Stromal cell of bone marrow (primary cell): ENCODE measurements at regions not wholly inside any gene's neighbourhood (a gene's known extent, or its start where the extent isn't known, plus 50 kb on each side); places are given as distances from the start of the nearest gene placed in this dataset.

Source experiments
- DNase-seq: peaks from one replicate; pipeline ENCODE4 v3.0.0-alpha.2; 2012; ENCODE audit warnings: low read depth

DNA sequence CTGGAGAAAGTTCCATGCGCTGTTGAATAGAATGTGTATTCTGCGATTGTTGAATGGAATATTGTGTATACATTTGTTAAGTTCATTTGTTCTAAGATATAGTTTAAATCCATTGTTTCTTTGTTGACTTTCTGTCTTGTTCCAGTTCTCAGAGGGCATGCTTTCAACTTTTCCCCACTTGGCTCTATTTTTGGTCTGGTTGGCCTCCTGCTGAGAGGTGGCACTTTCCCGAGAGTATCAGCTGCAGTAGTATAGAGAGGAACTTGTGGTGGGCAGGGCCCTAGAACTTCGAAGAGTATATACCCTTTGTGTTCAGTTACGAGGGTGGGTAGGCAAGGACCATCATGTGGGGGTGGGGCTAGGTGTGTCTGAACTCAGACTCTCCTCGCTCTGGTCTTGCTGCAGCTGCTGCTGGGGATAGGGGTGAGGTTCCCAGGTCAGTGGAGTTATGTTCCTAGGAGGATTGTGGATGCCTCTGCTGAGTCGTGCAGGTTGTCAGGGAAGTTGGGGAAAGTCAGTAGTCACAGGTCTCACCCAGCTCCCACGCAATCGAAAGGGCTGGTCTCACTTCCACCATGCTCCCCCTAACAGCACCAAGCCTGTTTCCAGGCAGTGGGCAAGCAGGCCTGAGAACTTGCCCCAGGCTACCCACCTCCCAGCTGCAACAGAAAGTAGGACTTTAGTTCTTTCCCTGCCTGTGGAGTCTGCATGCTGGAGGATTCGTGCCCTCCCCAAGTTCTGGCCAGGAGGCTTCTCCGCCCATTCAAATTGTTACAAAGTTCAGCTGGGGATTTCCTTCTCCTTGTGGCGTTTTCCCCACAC is 118.9 kb upstream of the SSTR4 start:
- DNase-seq, result no peak

GRCh38 chr20:22918286-22918983 is 116.7 kb upstream of the SSTR4 start:
- no peak for DNase-seq

GRCh38 chr20:22920898-22921297 is 114.2 kb upstream of the SSTR4 start:
- DNase-seq, result no peak

GRCh38 chr20:22921595-22922421 is 113.3 kb upstream of the SSTR4 start:
- DNase-seq, result peak; percentile 49

GRCh38 chr20:22922987-22923386 is 112.1 kb upstream of the SSTR4 start:
- DNase-seq, result no peak

- DNase-seq, result no peak
Observed at GRCh38 chr20:22924046-22924737, 110.9 kb upstream of the SSTR4 start.

DNA sequence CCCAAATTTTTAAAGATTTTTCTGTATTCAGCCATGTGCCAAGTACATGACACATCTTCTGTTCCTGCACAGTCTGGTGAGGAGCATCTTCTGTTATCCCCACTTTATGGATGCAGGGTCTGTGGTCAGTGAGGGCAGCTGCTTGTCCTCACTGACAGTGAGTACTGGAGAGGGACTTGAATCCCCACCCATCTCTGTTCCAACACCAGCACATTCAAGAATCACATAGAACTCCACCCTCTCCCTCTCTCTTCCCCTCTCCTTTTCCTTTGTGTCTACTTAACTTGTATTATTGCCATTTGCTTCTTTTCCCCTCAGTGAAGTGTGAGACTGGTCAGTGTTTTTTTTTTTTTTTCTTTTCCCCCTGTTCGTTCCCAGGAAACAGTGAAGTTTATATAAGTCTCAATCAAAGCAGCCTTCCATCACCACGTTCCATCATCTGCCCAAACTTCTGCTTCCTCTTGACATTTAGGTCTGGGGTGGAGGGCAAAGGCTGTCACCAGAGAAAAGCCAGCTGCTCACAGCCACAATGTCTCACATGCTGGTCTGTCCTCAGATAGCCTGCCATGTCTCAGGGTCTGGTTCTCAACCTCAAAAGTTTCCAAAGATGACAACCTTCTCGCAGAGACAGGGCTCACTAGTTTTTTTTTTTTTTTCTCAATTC is 110.0 kb upstream of the SSTR4 start:
- no peak for DNase-seq

DNA sequence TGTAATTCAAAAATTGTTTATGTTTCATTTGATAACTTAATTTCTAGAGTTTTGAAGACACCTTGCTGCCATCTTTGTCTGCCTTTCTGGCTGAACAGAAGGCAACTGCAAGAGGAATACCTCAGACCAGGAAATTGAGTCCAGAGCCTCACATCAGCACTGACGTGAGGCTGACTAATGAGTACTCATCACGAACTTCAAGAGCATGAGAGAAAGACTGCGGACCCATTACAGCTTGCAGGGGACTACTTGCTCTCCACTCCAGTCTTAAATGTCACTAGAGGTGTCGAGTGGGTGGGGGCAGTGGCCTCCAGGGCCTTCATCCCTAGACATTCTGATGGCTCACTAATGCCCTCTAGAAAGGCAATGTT is 109.5 kb upstream of the SSTR4 start:
- no peak for DNase-seq

DNA sequence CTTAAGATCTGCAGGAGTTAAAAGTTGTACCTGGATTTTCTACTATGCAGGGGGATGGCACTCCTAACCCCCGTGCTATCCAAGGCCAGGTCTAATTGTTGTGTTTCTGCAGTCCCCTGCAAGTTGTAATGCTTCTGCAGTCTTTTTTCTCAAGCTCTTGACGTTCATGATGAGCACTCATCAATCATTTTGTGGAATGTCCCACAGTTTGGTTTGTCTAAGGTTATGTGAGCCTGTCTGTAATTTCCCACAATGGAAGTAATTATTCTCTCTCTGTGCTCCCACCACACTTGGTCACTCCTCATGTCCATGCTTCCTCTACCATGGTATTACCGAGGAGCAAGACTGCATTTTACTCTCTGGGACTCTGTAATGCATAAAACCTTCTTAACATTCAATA is 107.6 kb upstream of the SSTR4 start:
- no peak for DNase-seq

DNA sequence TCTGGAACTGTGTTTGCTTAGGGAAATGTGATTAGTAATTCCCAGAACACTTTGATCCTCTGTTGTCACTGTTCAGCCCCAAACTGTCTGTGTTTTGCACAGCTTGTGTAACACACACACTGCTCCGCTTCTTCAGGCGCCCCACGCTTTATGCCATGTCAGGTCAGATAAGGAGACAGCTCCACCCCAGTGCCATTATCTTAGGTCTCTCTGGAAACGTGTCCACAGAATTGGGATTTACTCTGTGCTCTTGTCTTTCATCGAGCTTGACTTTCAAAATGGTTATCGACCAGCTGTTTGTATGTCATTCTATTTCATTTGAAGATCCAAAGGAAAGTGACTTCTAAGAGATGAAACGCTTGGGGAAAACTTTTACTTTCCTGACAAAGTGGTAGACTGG is 106.4 kb upstream of the SSTR4 start:
- no peak for DNase-seq

GRCh38 chr20:22929661-22930060 is 105.5 kb upstream of the SSTR4 start:
- no peak for DNase-seq

GRCh38 chr20:22931653-22932608 is 103.2 kb upstream of the SSTR4 start:
- no peak for DNase-seq

DNA sequence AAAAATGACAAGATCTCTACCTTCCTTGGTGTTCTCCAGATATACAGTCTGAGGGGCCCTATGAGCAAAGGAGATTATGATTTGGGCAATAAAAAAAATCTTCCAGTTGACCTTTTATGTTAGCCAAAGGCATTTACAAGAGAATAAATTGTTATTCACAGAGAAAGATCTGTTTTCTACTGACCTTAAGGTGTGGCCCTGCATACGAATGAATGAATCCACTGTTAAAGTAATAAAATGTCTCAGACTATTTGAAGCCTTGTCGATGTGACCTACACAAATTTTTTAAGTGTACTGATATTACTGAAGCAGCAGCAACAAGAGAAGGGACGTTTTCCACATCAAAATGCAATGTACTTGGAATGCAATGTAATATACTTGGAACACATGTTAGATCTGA is 95.9 kb upstream of the SSTR4 start:
- DNase-seq, result no peak

DNA sequence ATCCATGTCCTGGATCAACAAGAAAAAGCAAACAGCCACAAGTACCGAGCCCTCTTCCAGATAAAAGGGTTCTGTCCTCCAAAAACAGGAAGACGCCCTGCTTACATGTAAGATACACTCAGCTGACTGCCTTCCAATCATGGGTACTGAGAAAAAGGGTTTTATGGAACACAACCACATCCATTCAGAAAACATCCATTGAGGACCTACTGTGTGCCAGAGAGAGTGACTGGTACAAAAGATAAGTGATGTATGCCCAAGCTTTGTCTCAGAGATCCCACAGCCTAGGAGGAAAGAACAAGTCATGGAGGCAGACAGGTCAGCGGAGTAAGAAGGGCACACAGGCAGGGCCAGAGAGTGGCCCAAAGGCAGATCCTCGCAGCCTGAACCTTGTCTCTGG is 94.8 kb upstream of the SSTR4 start:
- no peak for DNase-seq

DNA sequence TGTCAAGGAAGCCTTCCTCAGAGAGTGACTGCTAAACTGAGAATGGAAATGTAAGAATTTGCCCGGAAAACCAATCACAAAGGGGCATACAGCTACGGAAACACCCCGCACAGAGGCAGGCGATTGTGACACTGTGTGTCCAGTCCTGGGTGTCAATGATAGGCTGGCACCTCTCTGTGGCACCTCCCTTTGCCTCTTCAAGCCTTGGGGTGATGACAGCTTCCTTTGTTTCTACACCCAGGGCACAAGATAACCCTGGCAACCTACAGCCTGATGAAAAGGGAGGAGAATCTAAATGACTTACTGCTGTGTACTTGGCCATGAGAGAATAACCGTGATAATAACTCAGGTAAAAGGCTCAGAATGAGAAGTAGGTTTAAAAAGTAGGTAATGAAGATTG is 93.6 kb upstream of the SSTR4 start:
- no peak for DNase-seq

- no peak for DNase-seq
Observed at GRCh38 chr20:22942742-22943141, 92.4 kb upstream of the SSTR4 start.

- no peak for DNase-seq
Observed at GRCh38 chr20:22944062-22944461, 91.0 kb upstream of the SSTR4 start.

DNA sequence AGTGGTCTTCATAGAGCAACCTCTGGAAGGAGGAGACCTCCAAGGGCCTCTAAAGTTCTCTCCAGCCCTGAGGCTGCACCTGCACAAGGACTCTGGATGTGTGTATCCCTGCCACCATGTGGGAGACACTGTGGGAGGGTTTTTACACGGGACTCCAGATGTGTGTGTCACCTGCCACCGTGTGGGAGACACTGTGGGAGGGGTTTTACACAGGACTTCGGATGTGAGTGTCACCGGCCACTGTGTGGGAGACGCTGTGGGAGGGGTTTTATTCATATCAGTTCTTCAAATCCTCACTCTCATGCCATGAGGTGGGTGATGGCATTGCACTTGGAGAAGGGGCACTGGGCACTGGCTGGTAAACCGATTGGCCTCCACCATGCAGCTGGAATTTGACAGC is 90.2 kb upstream of the SSTR4 start:
- no peak for DNase-seq

GRCh38 chr20:22946596-22946995 is 88.5 kb upstream of the SSTR4 start:
- DNase-seq, result peak; percentile 24

- peak; percentile 17 for DNase-seq
Observed at GRCh38 chr20:22949331-22950109, 85.6 kb upstream of the SSTR4 start.
